Stomach (tissue), 8 donors: ENCODE measurements at regions not wholly inside any gene's neighbourhood (a gene's known extent, or its start where the extent isn't known, plus 50 kb on each side); places are given as distances from the start of the nearest gene placed in this dataset.

Experiments used
- DNase-seq, 2 donors: peaks; one replicate each; pipeline versions ENCODE4 v3.0.0 to v3.0.0-alpha.2; 2013 to 2019
- H3K27ac ChIP-seq, 5 donors: fragments of 200-600 bp in 4 of 5; sonication (generic) in 4 of 5; one replicate each; pipeline ENCODE4 v1.5.1; 2013 to 2019; ENCODE audit warnings: mild to moderate bottlenecking in 1 of 5, moderate library complexity in 1 of 5
- H3K27me3 ChIP-seq, 3 donors: fragments of 200-600 bp; sonication (generic); one replicate each; pipeline ENCODE4 v1.5.1; 2017 to 2019; ENCODE audit warnings: mixed run types in 1 of 3
- H3K36me3 ChIP-seq, 4 donors: fragments of 200-600 bp; sonication (generic); 1 replicate in 3 of 4; 2 replicates in 1 of 4; pipeline ENCODE4 v1.5.1; 2016 to 2019
- H3K4me1 ChIP-seq, 4 donors: fragments of 200-600 bp; sonication (generic); one replicate each; pipeline ENCODE4 v1.5.1; 2016 to 2019
- H3K4me3 ChIP-seq, 4 donors: fragments of 200-600 bp; sonication (generic) in 3 of 4; one replicate each; pipeline ENCODE4 v1.5.1; 2016 to 2019; ENCODE audit warnings: mild to moderate bottlenecking in 1 of 4
- H3K9me3 ChIP-seq, 4 donors: fragments of 200-600 bp; sonication (generic); one replicate each; pipeline ENCODE4 v1.5.1; 2016 to 2019
- CTCF ChIP-seq, 7 experiments: fragments of 450-650 bp in 4 of 7; fragments of 200-600 bp in 3 of 7; sonication (generic) in 3 of 7; IDR thresholded peaks; one replicate each; pipeline ENCODE4 v1.5.1; 2016 to 2019; ENCODE audit warnings: antibody characterized with exemption in 7 of 7, control low read depth in 2 of 7, mild to moderate bottlenecking in 1 of 7
- EP300 ChIP-seq: sonication (generic); formaldehyde crosslinking; IDR thresholded peaks from one replicate; pipeline ENCODE4 v1.6.1; 2017; ENCODE audit warnings: antibody characterized with exemption
- POLR2A ChIP-seq, 4 donors: fragments of 450-650 bp; IDR thresholded peaks; one replicate each; pipeline ENCODE4 v1.6.1; 2016; ENCODE audit warnings: antibody characterized with exemption in 4 of 4, control low read depth in 2 of 4, mild to moderate bottlenecking in 1 of 4, moderate library complexity in 1 of 4
- POLR2AphosphoS5 ChIP-seq, 3 donors: sonication (generic); formaldehyde crosslinking; IDR thresholded peaks; one replicate each; pipeline ENCODE4 v1.6.1; 2016; ENCODE audit warnings: antibody characterized with exemption in 3 of 3
- WGBS, 5 donors: extraction: QIAGEN DNeasy Blood & Tissue Kit in 3 of 5; methylation state at CpG; one replicate each; pipeline versions ENCODE4 v1.1.5 to v1.1.7; 2013 to 2018; 5-methylcytosine and 5-hydroxymethylcytosine counted together
- intact Hi-C: fragments of 100-400 bp; cut with DNase I; formaldehyde crosslinking; loops from one replicate; pipeline ENCODE4 v1.15.1; 2023; ENCODE audit warnings: low total_unique reads
- donor health status: healthy with polysubstance abuse.
- donor health status: Bipolar disorder and iron deficiency.
- donor health status: healthy.

- Histone ChIP-seq H3K27ac (no peak overlapping the region), H3K9me3 (no peaks in the 10 kb centered on the region), H3K4me1 (no peaks in the 10 kb centered on the region), H3K27me3 (no peaks in the 10 kb centered on the region), H3K4me3 (no peak overlapping the region), H3K36me3 (no peaks in the 10 kb centered on the region)
- intact Hi-C loops: no loop called here
- 57 to 66% (median 63%) methylated on average over 3 of the region's 3 CpGs for WGBS, 5 donors
- no peak for TF ChIP-seq EP300
- no peak for DNase-seq
Observed at GRCh38 chr5:84791730-84792129, 407.1 kb upstream of the EDIL3 start.

GRCh38 chr5:84791138-84791537 is 406.5 kb upstream of the EDIL3 start:
- H3K9me3 ChIP-seq: no peaks in the 10 kb centered on the region
- intact Hi-C loops: no loop called here
- H3K4me1 ChIP-seq: no peaks in the 10 kb centered on the region
- no peak for DNase-seq
- H3K27me3 ChIP-seq: no peaks in the 10 kb centered on the region
- H3K36me3 ChIP-seq: no peaks in the 10 kb centered on the region
- H3K4me3 ChIP-seq: no peak overlapping the region
- TF ChIP-seq POLR2AphosphoS5 (IDR thresholded peaks at IDR 0.05): no peak
- TF ChIP-seq CTCF (IDR thresholded peaks at IDR 0.05): no peak
- no peak for TF ChIP-seq EP300
- TF ChIP-seq POLR2A (IDR thresholded peaks at IDR 0.05): no peak
- H3K27ac ChIP-seq: no peak overlapping the region

GRCh38 chr5:84790406-84790805 is 405.7 kb upstream of the EDIL3 start:
- intact Hi-C loops: no loop called here
- no peaks in the 10 kb centered on the region for H3K4me1 ChIP-seq
- WGBS, 5 donors: 71 to 88% (median 84%) methylated on average over 1 of the region's 1 CpG
- H3K36me3 ChIP-seq: no peaks in the 10 kb centered on the region
- no peak for DNase-seq
- no peaks in the 10 kb centered on the region for H3K9me3 ChIP-seq
- H3K27me3 ChIP-seq: no peaks in the 10 kb centered on the region
- no peak for TF ChIP-seq POLR2AphosphoS5 (IDR thresholded peaks at IDR 0.05)
- TF ChIP-seq EP300: no peak
- no peak for TF ChIP-seq CTCF (IDR thresholded peaks at IDR 0.05)
- TF ChIP-seq POLR2A (IDR thresholded peaks at IDR 0.05): no peak
- H3K27ac ChIP-seq: no peak overlapping the region
- no peak overlapping the region for H3K4me3 ChIP-seq

- Histone ChIP-seq H3K36me3 (no peaks in the 10 kb centered on the region), H3K9me3 (no peaks in the 10 kb centered on the region), H3K4me3 (no peak overlapping the region), H3K27me3 (no peaks in the 10 kb centered on the region), H3K4me1 (no peaks in the 10 kb centered on the region), H3K27ac (no peak overlapping the region)
- DNase-seq: no peak
- intact Hi-C loops: no loop called here
- 86 to 94% (median 91%) methylated on average over 3 of the region's 3 CpGs for WGBS, 5 donors
- TF ChIP-seq POLR2A (IDR thresholded peaks at IDR 0.05) (no peak), CTCF (IDR thresholded peaks at IDR 0.05) (no peak), EP300 (no peak), POLR2AphosphoS5 (IDR thresholded peaks at IDR 0.05) (no peak)
Observed at GRCh38 chr5:84783003-84783402, 398.3 kb upstream of the EDIL3 start.

GRCh38 chr5:84779186-84779585 is 394.5 kb upstream of the EDIL3 start:
- no peak for DNase-seq
- Histone ChIP-seq H3K9me3 (no peaks in the 10 kb centered on the region), H3K27ac (no peak overlapping the region), H3K27me3 (no peaks in the 10 kb centered on the region), H3K4me3 (no peak overlapping the region), H3K4me1 (no peaks in the 10 kb centered on the region), H3K36me3 (no peaks in the 10 kb centered on the region)
- intact Hi-C loops: no loop called here
- no peak for TF ChIP-seq CTCF (IDR thresholded peaks at IDR 0.05)
- WGBS, 5 donors: 54 to 80% (median 59%) methylated on average over 2 of the region's 2 CpGs
